ENCODE measurements at regions not wholly inside any gene's neighbourhood (a gene's known extent, or its start where the extent isn't known, plus 50 kb on each side); places are given as distances from the start of the nearest gene placed in this dataset.
"Not testable (repeated sequence)": the region's sequence is repeated elsewhere in the genome, so short reads cannot be mapped to it uniquely, and the experiment has no call there.

DNA sequence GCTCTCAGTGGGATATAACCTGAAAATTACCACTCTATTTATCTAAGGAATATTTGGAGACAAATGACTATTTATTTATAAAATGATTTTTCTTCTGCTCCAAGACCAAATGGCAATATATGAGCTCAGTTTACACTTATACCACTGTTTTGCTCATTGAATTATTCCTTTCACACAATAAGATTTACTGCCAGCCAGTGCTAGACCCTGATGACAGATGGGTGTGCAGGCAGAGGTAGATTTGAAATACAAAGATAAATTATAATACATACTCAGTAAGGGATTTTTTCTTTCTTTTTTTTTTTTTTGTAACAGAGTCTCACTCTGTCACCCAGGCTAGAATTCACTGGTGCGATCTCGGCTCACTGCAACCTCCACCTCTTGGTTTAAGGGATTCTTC, 980.3 kb downstream of the EPHA3 start:
- no peak for ATAC-seq

DNA sequence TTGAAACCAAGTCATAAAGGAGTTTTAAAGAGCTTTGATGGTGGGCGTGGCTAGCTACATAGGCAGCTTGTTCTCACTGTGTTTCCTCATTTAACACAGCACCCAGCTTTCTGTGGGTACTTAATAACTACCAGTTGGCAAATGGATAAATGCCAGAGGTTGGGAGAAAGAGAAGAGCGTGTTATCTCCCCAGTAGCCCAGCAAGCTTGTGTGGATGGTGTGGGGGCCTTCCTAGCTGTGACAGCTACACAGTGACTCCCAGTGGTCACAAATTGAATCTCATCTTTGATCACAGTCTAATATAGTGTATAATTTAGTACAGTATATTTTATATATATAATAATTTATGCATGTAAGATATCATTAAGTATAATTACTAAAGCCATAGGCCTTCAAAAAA, 984.1 kb downstream of the EPHA3 start:
- no peak for ATAC-seq

DNA sequence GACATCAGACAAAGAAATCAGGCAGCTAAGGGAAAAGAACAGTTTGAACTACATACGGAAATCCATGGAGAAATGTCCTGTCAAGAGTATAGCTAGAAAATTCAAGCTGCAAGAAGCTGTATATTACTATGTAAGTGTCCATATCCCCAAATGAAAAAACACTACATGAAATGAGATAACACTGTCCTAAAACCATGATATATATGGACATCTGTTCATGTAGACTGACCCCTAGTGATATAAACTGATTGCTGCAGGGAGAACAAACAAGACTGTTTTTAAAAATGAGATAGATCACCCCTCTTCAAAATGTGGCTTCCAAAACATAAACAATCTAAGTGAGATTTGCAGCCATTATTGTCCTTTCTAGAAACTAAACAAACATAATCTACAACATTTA, 985.6 kb downstream of the EPHA3 start:
- ATAC-seq: no peak

DNA sequence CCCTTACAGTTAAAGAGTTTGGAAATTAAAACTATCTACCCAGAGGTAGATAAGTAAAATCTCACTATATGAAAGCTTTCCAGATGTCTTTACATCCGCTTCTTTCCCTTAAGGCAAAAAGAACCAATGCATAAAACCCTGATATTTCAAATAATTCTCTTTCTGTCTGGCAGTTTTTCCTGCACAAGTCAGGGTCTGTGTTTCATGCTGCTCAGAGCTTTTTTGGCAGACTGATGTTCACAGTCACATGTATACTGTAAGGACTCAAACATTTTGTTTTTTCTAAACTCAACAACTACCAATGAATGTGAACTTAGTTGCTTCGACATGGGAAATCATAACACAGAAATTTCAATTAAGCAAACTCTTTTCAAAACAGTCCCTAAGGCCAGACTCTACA, 988.4 kb downstream of the EPHA3 start:
- no peak for ATAC-seq

DNA sequence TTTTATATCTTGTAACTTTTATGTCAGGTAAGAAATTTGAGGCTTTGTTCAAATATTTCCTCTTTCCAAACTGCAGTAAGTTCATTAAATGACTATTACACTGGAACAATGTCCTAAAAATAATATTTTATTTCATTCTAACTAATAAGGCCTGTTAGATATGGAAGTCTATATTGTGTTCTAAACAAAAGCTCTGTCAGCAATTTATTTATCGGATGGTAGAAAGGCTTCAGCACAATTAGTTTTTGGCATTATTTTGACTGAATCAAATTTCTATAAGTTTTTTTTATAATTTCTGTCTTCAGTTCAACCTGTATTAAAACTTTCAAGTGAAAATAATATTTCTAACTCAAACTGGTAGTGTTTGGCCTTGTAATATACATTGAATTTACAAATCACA, 992.1 kb downstream of the EPHA3 start:
- no peak for ATAC-seq

DNA sequence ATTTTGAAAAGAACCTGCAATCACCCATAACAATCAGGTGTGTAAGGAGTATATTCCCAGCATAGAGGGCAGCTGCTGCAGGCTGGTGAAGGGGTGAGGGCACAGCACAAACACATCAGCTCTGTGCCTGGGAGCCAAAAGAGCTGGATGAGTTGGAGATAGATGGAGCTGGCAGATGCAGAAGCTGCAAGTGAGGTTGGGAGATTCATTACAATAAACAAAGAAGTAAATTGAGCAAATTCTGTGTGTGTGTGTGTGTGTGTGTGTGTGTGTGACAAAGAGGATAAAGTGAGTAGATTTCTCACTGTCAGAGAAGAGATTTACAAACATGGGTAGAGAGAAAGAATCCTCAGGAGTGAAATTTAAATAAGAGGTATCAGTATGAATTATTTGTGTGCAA, 994.7 kb downstream of the EPHA3 start:
- ATAC-seq: no peak

DNA sequence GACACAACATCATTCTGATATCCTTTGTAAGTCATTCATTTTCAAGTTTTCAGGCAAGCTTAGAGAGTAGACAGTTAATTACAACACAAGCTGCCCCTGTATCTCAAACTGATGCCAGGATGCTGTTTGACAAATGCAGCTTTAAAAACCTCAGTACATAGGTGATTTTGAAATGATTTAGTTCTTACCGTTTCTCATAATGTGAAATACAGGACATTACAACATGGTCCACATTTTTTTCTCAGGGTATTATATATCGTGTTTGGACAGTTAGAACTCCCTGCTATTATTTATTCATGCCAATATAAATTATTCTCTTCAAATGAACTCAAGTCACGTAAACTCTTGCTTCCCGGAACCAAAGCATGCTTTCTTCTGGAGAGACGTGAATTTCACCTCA, 1013.9 kb downstream of the EPHA3 start:
- ATAC-seq: no peak

DNA sequence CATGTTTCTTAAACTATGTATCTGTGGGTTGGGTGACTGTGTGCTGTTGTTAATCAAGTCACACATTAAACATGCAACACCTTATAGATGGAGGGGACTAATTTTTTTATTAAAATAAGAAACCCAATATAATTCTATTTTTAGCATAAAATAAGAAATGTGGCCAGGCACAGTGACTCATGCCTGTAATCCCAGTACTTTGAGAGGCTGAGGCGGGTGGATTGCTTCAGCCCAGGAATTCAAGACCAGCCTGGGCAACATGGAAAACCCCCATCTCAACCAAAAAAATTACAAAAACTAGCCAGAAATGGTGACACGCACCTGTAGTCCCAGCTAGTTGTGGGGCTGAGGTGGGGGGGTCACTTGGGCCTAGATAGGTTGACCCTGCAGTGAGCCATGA, 1021.0 kb downstream of the EPHA3 start:
- no peak for ATAC-seq

DNA sequence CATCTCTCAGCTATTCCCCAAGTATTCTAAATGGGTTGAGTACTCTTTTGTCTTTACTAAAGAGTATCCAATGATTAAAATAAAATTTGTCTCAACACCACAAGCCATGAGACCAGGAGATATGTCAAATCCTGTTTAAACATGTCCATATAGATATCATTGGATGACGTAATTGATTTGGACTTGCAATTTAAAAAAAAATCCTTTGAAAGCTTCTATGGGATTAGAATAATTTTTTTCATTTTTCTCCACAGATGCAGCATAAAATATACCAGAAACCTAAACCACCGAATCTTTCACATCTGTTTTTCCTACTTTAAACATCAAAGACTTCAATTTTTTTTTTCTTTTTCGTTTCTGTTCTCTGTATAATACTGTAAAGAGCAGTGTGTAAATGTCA, 1022.3 kb downstream of the EPHA3 start:
- ATAC-seq: no peak

DNA sequence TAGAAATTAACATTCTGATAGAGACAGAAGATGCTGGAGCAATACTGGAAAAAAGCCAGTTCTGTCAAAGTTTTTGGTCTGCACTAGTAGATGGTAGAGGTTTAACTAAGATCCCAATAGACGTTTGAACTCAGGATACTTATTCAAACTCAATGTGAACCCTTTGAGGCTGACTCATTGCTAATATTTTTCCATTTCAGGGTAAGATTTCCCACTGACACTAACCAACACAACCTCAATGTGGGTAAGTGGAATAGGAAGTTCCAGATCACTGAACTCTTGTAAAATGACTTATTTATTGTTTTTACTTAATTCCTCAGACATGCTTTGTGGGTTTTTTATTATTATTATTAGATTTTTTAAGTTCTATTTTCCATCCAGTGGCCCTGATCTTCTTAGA, 1024.8 kb downstream of the EPHA3 start:
- ATAC-seq: no peak

DNA sequence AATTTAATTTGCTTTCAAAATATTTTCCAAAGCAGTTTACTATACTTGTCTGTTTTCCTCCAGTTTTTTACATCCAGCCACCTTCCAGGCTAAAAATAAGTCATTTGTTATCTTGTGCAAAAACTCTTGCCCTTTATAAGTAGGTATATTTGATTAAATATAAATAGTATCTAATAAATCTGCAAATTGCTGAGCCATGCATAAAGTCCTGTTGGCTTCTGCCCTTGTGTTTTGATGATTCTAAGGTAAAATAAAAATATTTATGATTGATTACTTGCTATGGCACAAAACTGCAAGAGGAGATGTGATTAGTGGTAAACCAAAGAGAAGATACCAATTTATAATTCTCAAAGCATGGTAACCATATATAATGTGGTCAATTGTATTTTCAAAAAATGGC, 1026.7 kb downstream of the EPHA3 start:
- ATAC-seq: no peak

DNA sequence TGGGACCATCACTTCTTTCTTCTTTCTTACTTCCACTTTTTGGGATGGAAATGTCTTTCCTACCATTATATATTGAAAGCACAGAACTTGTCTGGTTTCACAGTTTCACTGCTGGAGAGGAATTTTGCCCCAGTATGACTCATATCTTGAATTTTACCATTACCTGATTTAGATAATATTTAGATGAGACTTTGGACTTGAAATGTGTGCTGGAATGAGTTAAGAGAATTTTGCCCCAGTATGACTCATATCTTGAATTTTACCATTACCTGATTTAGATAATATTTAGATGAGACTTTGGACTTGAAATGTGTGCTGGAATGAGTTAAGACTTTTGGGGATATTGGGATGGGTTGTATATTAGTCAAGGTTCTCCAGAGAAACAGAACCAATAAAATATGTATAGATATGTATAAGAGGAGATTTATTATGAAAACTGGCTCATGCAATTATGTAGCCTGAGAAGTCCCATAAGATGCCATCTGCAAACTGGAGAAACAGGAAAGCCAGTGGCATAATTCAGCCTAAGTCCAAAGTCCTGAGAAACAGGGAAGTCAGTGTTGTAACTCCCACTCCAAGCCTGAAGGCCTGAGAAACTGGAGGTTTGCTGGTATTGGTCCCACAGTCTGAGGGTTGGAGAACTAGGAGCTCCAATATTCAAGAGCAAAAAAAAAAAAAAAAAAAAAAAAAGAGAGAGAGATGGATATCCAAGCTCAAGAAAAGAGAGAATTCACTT, 1029.2 kb downstream of the EPHA3 start:
- no peak for ATAC-seq

DNA sequence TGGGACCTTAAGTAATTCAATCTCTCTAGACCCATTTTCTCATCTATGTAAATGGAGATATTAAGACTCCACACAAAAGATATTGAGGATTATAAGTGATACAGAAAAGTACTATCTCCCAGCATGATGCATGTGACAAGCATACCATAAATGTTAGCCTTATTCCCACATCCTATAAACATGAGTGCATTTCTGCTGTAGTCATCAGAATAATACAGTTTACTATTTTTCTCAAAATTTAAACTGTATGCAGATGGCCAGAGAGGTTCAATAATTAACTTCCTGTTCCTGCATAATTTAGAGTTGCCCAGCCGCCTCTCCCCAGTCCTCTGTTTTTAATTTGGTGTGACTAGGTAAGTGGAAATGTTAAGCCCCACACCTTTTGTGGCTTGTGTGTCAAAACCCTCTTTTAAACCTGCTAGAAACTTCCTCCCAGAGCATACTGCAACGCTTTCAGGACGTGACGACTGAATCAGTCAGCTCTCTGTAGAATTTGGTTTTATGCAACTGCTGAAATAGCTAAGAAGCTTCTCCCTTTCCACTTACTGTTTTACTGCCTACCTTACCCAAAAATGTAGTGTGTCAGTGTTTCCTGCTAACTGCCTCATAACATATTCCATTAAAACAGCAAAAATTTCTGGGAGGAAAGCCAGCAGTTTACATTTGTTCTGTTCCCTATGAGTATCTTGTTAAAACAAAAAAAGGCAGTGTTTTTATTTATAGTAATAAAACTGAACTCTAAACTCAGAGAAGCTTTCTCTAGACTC, 1037.9 kb downstream of the EPHA3 start:
- ATAC-seq: no peak

DNA sequence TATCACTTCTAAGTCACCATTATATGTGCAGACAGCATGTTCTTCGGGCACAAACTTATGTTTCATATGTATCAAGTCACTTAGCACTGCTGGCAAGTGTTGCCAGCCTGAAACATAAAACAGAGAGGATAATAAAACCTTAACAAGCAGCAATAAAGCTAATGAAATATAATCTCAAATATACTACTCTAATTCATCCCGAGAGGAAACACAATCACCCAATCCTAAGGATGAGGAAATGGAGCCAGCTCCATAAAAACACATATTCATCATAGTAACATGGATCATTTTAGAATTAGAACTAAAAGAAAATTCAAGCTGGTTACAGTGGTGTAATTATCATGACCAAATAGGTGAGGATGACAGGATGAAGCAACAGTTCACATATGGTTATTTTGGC, 1072.7 kb downstream of the EPHA3 start:
- ATAC-seq: no peak

DNA sequence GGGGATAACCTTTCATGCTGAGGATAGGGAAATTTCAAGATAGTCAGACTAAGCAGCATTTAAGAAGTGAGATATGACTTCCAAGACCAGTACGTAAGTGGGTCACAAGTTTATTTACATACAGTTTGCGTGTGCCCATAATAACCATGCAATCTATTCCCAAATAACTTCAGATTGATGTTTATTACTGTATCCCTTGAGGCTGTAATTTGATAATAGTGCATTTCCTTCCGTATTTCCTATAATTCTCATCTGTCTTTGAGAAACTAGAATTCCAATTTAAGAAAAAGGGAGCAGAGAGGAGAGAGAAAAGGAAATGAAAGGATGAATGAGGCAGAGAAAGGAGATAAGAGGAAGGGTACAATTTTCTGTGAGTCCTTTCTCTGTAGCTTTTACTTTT, 1073.1 kb downstream of the EPHA3 start:
- ATAC-seq: no peak

DNA sequence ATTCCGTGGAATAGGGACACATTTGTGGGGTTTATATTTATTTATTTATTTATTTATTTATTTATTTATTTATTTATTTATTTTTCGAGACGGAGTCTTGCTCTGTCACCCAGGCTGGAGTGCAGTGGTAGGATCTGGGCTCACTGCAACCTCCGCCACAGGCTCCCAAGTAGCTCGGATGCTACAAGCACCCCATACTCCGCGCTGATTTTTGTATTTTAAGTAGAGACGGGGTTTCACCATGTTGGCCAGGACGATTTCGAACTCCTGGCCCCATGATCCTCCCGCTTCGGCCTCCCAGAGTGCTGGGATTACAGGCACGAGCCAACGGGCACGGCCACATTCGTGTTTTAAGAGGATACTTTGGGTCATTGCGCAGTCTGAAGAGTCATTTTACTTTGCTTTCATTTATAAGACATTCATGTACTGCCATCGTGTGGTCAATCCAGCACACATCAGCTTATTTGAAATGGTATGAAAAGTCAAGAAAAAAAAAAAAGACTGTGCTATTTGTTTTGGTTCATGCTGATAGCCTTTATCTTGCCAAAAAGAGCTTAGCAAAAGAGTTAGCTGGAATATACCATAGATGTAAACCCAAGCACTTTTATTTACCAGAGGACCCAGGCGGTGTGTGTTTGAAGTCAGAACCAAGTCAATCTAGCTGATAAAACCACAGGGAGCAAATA, 1075.0 kb downstream of the EPHA3 start:
- peak; percentile 85 for ATAC-seq

DNA sequence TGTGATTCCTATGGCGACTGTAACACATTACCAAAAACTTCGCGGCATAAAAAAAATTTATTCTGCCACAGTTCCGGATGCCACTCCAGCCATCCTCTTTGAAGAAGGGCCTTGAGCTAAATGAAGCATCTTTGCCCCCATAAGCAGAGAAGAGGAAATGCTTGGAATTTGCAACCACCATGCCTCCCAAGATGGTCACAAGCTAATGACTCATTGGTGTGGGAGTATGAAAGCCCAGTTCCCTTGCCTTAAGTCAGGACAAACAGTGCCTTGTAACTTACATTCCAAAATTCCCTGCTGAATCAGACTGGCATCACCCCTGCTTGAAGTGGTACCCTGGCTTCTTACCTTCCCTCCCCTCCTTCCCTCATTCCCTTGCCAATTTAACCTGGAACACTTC, 1077.4 kb downstream of the EPHA3 start:
- ATAC-seq: no peak

DNA sequence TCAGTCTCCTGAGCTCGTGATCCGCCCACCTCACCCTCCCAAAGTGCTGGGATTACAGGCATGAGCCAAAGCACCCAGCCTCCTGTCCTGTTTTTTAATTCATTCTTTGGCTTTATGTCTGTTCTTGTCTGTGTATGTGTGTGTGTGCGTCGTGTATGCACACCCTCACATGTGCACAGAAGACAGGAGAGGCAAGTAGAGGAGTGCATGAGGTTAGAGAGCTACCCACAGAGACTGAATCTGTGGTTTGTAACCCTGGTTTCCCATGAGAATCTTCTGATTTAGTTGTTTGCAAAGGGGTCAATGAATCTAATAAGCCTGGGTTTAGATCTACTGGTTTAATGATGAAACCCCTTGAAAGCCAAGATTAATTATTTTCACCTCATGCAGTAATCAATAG, 1090.0 kb downstream of the EPHA3 start:
- ATAC-seq: not testable (repeated sequence)

DNA sequence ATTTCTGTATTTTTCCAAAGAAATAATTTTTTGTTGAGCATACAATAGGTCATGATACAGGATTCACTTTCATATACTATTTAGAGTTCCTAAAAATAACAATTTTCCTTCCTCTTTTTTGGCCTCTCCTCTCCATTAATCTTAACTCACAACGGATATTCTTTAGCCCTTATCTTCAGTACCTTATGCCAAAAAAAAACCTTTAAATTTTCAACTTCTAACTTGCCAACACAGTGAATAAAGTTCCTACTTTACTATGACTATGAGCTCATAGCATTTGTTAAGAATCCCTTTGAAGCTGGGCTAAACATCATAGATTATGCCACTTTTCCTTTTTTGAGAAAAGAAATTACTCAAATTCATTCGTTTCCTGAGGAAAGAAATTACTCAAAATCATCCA, 1095.5 kb downstream of the EPHA3 start:
- ATAC-seq: not testable (repeated sequence)

DNA sequence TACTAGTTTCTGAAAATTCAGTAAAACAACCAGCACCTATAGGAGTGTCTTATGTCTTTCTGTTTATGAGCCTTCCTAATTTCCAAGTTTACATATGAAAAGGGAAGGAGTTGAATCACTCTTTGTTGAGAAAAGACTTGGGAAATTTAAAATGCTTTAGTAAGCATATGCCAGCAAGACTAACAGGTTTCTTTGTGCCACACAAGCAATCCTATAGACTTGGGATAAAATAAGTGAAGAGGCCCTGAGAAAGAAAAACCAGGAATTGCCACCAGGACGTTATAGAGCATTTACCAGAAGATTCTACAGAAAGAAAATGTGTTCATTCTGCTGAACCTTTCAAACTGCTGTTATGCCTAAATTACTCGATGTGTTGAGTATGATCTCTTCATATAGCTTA, 1099.1 kb downstream of the EPHA3 start:
- ATAC-seq: peak; percentile 76

DNA sequence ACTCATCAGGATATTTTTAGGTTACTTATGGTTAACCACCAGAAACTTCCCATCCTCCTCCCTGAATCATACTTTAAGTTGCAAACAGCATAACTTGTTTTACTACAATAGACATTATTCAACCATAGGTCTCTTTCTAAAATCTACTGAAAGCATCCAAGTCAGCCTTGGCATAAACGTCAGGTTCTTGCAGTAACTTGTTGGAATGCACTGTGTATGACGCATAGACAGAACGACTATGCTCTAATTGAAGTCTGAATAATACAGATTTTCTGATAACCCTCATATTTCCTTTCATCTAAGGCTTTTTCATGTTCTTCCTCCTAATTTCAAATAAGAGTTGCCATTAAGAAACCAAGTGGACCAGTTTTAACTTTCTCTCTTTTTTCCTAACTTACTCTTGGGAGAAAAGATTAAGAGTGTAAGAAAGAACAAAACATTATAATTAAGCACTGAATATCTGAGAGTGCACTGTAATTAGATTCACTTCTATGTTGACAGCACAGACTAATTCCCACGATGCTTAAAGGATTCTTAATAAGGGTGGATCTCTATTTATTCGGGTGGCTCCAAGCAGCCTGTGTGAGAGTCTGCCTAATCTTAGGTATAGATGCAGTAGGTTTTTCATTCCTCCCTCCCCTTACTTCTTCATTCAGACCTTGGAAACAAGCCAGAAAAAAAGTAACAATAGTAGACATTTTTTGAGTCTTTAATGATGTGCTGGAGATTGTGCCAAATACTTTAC, 1100.1 kb downstream of the EPHA3 start:
- peak; percentile 98 for ATAC-seq

DNA sequence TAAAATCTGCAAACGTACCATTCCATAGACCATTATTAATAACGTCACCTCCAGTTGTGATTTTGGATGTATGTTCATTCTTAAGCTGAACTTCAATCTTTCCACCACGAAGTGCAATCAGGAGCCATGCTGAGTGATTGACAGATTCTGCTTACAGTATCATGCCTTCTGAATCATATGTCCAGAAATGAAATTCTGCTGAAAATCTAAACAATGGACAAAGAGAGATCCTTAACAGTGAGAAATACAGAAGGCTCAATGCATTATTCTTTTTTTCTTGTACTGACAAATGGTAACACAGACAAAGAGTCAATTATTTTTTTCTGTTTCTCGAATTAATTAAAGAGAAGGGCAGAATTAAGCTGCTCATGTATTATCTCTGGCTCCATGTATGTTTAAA, 1114.5 kb downstream of the EPHA3 start:
- no peak for ATAC-seq

DNA sequence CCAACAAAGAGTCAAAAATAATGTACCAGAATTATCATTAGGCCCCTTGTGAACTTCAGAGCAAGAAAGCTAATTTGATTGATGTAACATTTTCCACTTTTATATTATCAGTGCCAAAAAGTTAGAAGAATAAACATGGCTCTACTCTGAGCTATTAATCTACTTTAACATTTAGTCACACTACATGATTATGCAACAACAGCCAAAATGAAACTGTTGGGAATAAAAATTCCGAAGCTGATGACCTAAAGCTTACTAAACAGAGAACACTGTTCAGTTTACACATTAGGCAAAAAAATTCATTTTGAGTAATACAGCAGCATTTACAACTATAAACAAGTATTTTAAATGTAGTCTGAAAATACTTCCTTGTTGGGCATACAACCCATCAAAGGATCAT, 1134.1 kb downstream of the EPHA3 start:
- peak; percentile 42 for ATAC-seq
